GM10248 (cell line): ENCODE measurements at regions not wholly inside any gene's neighbourhood (a gene's known extent, or its start where the extent isn't known, plus 50 kb on each side); places are given as distances from the start of the nearest gene placed in this dataset.
"Not testable (repeated sequence)": the region's sequence is repeated elsewhere in the genome, so short reads cannot be mapped to it uniquely, and the experiment has no call there.

Experiments used
- CTCF ChIA-PET: fragments of 300-600 bp; sonication (Branson Sonifier 250); formaldehyde crosslinking; extraction: SDS; loops from one replicate; lab custom pipeline; 2021; ENCODE audit warnings: antibody characterized with exemption; lab: Yijun Ruan, JAX
- POLR2A ChIA-PET: fragments of 350-650 bp; sonication (Branson Sonifier 250); formaldehyde crosslinking; extraction: SDS; loops from one replicate; lab custom pipeline; 2020; ENCODE audit warnings: antibody characterized with exemption; lab: Yijun Ruan, JAX
- DNase-seq: peaks from one replicate; pipeline ENCODE4 v3.0.0; 2012; ENCODE audit errors: extremely low spot score
- TF ChIP-seq, protein P1 (sequence below): IDR thresholded peaks from 2 replicates; pipeline ENCODE4 v1.5.1; 2012; ENCODE audit warnings: mild to moderate bottlenecking, low read depth; ENCODE audit errors: extremely low read depth, missing control alignments, control extremely low read depth

DNA sequence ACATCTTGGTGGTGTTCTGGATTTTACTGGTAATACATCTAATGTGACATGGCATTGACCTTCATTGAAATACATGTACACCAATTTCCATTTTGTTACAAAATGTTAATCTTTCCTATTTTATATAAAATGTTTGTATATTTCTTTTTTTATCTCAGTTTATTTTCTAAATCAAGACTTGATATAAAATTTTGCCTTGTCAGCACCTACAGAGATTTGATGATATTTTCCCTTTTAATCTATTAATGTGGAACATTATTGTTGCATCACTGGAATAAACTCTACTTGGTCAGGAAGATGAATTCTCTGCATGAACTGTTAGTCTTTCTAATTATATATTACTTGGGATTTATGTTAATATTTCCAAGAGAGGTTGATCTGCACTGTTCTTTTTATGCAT, 294.0 kb upstream of the ETAA1 start:
- TF ChIP-seq, protein P1, sequence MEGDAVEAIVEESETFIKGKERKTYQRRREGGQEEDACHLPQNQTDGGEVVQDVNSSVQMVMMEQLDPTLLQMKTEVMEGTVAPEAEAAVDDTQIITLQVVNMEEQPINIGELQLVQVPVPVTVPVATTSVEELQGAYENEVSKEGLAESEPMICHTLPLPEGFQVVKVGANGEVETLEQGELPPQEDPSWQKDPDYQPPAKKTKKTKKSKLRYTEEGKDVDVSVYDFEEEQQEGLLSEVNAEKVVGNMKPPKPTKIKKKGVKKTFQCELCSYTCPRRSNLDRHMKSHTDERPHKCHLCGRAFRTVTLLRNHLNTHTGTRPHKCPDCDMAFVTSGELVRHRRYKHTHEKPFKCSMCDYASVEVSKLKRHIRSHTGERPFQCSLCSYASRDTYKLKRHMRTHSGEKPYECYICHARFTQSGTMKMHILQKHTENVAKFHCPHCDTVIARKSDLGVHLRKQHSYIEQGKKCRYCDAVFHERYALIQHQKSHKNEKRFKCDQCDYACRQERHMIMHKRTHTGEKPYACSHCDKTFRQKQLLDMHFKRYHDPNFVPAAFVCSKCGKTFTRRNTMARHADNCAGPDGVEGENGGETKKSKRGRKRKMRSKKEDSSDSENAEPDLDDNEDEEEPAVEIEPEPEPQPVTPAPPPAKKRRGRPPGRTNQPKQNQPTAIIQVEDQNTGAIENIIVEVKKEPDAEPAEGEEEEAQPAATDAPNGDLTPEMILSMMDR = no peak
- CTCF ChIA-PET = no interaction called here
- POLR2A ChIA-PET = no interaction called here
- no peak for DNase-seq

DNA sequence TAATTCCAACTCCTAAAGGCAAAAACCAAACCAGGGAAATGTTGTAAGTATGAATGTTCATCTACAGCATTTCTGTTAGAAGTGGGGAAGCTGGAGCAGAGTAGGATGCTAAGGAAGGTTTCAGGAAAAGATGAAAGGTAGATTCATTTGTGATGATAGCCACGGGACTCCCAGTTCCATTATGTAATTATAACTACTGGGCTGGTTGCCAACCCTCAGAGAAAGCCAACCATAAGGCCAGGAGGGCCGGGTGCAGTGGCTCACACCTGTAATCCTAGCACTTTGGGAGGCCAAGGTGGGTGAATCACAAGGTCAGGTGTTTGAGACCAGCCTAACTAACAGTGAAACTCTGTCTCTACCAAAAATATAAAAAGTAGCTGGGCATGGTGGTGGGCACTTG, 288.9 kb upstream of the ETAA1 start:
- ChIA-PET POLR2A (no interaction called here), CTCF (interaction anchor here (1.8 to 1.9 kb wide), 2 partner anchors 9 to 11 kb away, joined by 6 to 7 read pairs; no protein-coding TSS in a partner anchor)
- DNase-seq = no peak
- TF ChIP-seq, protein P1 = no peak

DNA sequence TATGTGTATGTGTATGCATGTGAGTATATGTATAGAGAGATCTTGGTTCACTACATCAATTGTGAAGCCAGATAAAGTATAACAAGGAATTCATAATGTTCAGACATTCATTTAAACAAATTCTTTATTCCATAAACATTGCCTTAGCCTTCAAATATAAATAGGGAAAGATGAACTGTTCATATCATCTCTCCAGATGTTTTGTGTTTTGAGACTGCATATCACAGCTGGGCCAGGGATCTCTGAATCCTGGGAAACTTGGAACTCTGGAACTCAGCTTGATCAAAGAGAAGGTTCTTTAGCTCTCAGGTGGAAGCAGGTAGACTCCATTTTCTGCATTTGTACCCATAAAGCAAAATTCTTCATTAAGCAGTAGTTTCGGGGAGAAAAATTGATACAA, 272.6 kb upstream of the ETAA1 start:
- no peak for DNase-seq
- ChIA-PET CTCF (no interaction called here), POLR2A (no interaction called here)
- TF ChIP-seq, protein P1 = no peak

DNA sequence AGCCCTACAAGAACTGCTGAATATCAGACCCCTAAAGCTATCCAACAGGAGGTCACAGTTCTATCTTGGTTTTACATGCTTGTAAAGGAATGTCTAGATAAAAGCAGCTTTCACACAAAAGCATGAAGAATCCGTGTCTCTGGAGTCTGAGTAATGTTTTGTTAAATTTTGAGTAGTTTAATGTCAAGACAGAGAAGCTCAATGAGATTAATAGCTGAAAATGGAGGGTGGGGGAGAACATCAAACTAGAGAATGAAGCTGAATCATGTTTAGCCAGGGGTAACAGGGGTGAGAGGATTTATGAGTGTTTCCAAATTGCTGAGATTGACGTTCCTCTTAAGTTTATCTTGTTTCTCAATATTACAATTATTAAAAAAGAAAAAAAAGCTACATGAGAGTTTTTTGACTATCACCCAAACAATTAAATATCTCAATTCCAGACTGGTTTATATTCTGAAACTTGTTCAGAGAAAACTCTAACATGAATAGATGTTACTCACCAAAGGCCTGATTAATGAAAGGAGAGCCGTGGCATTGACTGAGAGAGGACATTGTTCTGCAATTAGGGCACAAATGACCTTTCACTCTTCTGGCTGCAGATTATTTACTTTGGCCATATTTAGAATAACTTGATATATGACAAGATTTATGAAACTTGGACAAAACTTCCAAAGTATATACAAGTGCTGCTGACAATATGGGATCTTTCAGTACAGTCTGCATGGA, 266.4 kb upstream of the ETAA1 start:
- CTCF ChIA-PET = interaction anchor here (1.1 kb wide), 1 partner anchor 8 kb away, joined by 3 read pairs; no protein-coding TSS in a partner anchor
- POLR2A ChIA-PET = no interaction called here
- TF ChIP-seq, protein P1 = no peak
- DNase-seq = no peak

DNA sequence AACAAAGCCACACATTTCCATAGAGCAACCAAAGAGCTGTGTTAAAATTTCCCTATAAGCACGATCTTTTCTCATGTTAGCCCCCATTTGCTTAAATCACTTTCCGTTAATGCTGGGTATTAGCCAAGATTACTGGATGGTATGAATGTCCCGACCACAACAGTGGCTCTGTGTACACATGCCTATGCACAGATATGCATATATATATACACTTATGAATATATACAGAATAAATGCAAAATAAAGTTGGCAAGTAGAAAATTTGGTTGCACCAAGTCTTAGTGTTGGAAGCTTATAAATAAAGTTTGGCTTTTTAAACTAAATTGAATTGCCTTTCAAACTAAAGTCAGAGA, 265.9 kb upstream of the ETAA1 start:
- DNase-seq = no peak
- ChIA-PET CTCF (interaction anchor here (1.1 kb wide), 1 partner anchor 9 kb away, joined by 3 read pairs; no protein-coding TSS in a partner anchor), POLR2A (no interaction called here)
- TF ChIP-seq, protein P1 = no peak

DNA sequence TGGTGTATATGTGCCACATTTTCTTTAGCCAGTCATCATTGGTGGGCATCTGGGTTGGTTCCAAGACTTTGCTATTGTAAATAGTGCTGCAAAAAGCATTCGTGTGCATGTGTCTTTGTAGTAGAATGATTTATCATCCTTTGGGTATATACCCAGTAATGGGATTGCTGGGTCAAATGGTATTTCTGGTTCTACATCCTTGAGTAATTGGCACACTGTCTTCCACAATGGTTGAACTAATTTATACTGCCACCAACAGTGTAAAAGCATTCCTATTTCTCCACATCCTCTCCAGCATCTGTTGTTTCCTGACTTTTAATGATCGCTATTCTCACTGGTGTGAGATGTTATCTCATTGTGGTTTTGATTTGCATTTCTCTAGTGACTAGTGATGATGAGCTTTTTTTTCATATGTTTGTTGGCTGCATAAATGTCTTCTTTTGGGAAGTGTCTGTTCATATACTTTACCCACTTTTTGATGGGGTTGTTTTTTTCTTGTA, 264.6 kb upstream of the ETAA1 start:
- POLR2A ChIA-PET, CTCF ChIA-PET, DNase-seq: not testable (repeated sequence)

DNA sequence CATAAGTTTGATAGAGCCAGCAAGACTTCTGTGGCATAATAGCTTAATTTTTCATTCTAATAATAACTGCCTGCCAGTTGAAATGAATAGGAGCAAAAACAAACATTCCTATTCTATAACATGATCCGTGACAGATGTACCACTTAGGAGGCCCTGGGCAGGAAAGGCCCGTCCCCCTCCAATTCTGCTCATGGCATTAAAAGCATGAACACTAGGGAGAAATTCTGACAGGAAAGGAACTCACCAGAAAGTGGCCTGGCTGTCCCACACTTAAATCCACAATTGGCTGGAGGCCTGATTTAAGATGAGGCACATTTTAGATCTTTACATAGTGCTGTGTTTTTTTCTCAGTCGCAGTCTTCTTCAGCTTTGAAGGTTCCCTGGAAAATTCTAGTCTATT, 261.9 kb upstream of the ETAA1 start:
- ChIA-PET POLR2A (no interaction called here), CTCF (interaction anchor here (1.4 kb wide), 1 partner anchor 26 kb away, joined by 4 read pairs; no protein-coding TSS in a partner anchor)
- DNase-seq = no peak
- TF ChIP-seq, protein P1 = no peak
